Glomerular visceral epithelial cell (primary cell): ENCODE measurements at regions not wholly inside any gene's neighbourhood (a gene's known extent, or its start where the extent isn't known, plus 50 kb on each side); places are given as distances from the start of the nearest gene placed in this dataset.

Experiments used
- DNase-seq: peaks from one replicate; pipeline ENCODE4 v3.0.0-alpha.2; 2016; ENCODE audit errors: extremely low spot score

- no peak for DNase-seq
Measured at GRCh38 chr3:72327008-72327407, 521.2 kb downstream of the SHQ1 start.

GRCh38 chr3:72324253-72324811 lies 523.9 kb downstream of the SHQ1 start:
- no peak for DNase-seq

- no peak for DNase-seq
Measured at GRCh38 chr3:72323773-72324172, 524.5 kb downstream of the SHQ1 start.

- DNase-seq = no peak
Measured at GRCh38 chr3:72322264-72322976, 525.8 kb downstream of the SHQ1 start.

DNA sequence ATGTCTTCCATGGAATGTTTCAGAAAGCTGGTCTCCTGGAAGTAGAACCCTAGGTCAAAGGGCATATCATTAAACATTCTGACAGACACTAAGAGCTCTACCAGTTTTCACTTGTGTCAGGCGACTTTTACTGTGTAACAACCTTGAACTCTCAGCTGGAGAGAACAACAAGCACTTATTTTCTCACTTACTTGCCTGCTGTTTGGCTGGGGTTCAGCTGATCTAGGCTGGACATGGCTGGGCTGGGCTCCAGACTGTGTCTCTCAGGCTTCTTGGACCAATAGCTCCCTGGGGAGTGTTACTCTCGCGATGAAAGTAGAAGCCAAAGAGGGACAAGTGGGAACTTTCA lies 527.3 kb downstream of the SHQ1 start:
- DNase-seq = no peak

DNA sequence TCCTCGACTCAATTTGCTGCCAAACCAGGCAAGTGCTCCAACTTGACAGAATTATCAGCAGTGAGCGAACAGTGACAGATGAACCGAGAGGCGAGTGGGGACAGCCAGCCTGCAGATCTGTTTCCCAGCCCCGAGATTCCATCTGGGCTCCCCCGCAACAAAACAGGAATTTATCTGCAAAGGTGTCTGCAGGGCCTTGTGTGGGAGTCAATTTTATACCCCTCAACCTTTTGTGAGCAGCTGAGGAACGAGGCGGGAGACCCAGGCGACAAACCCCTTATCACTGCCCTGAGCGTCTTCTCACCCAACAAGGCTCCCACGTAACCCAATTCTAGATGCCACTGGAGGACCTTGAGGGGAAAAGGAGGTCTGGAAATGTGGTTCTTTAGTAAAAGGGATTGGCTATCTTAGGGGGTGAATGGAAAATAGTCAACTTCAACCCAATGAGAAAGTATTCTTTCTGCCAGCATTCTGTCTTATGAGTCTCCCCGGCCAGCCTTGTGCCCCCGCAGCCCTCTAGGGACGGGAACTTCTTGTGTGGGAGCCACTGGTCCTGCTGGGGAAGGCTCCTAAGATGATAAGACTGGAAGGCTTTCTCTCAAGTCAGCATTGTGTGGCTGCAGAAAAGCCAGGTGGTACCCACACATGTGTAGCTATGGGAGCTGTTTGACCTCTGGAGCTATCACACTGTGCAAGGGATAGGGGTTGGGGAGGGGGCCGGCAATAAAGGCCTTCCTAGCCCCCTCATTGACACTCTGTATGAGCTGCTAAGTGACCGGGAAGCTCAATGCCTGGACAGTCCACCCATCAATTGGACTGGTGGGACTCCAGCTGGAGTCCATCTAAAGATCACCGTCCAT lies 527.9 kb downstream of the SHQ1 start:
- DNase-seq = no peak

GRCh38 chr3:72319194-72320094 lies 528.8 kb downstream of the SHQ1 start:
- no peak for DNase-seq

- no peak for DNase-seq
Measured at GRCh38 chr3:72318504-72319193, 529.6 kb downstream of the SHQ1 start.

DNA sequence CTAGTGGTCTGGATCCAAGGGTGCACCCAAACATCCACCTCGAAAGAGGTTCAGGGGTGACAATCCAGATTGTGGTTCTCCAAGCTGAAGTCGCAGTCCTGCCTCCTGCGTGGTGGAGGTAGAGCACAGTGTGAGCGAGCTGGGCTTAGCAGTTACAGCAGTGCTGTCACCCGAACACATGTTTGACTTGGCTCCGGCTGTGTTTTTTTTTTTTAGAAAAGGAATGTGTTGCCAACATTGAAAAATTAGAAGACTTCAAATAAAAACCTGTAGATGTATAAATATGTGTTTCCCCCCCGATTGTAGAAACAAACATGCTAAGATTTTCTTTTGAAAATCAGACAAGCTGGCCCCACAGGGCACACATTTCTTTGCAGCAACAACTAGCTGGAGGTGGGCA lies 530.8 kb downstream of the SHQ1 start:
- DNase-seq = no peak

DNA sequence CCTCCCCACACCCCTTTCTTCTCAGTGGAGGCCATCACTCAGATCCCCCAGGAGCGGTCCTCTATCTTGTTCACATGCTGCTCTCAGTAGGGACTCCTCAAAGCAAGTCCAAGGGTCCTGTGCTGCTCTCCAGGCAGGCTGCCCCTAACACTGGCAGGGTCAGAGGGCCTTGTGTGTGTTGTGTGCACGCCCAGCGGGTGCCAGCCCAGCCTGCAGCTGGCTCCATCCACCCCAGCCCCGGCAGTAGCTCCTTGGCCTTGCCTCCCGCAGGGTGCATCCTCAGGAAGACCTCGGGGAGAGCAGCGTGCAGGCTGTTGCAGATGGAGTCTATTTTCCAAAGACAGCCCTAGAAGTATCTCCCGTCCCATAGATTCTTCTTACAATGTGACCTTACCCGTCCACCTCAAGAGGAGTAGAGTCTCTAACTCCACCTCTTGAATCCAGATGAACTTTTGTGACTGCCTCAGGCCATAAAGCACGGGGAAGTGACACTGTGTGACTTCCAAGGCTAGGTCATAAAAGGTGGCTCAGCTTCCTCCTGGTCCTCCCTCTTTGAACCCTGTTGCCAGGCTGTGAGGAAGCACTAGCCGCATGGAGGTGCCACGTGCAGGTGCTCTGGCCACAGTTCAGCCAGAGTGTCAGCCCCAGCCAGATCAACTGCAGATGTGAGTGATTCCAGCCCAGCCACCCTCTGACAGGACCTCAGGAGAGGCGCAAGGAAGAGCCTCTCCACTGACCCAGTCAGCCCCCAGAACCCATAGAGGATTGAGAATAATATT lies 531.6 kb downstream of the SHQ1 start:
- DNase-seq = no peak

GRCh38 chr3:72313308-72313707 lies 528.4 kb upstream of the PROK2 start:
- no peak for DNase-seq

GRCh38 chr3:72312339-72312738 lies 527.4 kb upstream of the PROK2 start:
- no peak for DNase-seq

DNA sequence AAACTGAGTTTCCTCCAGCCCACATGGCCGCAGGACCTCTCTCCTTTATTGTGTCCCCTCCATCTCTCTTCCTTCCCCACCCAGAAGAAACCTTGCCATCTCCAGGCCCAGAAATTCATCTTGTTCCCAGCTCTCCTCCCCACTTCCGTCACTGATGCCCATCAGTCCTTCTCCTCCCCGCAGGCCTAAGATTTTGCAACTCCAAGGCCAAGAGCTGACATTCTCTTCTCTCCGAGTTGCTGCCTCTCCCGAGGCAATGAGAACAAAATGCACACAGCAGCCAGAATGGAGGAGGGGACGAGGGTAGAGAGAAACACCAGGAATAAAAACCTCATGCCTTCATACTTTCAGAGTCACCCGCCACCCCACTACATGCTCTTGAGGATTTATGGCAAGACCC lies 526.5 kb upstream of the PROK2 start:
- no peak for DNase-seq

- no peak for DNase-seq
Measured at GRCh38 chr3:72310419-72311380, 525.8 kb upstream of the PROK2 start.

- DNase-seq = no peak
Measured at GRCh38 chr3:72309661-72310418, 524.9 kb upstream of the PROK2 start.

DNA sequence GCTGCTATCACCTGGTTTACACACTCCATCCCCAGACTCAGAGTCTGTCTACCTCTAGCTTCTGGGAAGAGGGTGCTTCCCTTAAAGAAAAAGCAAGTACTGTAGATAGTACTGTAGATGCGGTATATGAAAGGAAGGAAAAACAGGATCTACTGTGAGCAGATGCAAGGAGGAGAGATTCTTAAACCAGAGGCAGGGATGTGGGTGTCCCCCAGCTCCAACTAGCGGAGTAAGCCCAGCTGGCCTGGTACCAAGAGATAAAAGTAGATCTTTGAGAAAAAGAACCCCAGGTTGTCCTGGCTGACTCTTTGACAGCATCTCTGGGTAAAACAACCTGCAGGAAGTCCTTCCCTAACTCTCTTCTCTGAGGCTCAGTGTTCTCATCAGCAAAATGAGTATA lies 523.7 kb upstream of the PROK2 start:
- no peak for DNase-seq

DNA sequence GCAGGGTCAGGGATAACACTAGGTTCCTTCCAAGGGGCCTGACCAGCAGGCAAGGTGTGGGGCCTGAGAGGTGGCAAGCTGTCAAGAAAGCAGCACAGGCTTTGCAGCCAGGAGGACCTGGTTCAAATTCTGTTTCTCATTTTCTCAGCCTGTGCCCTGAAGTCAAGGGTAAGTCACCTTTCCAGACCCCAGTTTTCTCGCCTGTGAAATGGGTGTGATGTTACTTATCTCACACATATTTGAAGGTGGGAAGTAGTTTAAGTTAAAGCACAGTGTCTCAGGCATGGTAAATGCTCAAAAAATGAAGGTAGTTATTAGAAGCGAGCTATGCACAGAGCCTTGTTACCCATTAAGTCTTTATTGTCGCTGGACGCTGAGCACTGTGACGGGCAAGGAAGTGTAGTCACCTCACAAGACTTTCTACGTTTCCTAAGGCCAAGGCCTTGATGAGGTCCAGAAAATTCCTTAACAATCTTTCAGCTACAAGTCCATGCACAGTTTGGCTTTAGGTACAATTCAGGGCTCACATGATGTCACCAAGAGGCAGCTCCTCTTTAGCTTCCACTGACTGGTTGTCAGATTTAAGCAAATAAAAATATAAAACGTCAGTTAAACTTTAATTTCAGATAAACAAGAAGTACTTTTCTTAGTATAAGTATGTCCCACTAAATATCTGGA lies 522.6 kb upstream of the PROK2 start:
- DNase-seq = no peak

- DNase-seq = no peak
Measured at GRCh38 chr3:72306800-72307341, 521.9 kb upstream of the PROK2 start.
